Activated naive CD8-positive, alpha-beta T cell treated with anti-CD3 and anti-CD28 coated beads, Interleukin-2, amount 10 ng/mL, durations not matched to agents 7 days and 5 days (primary cell): ENCODE measurements at regions not wholly inside any gene's neighbourhood (a gene's known extent, or its start where the extent isn't known, plus 50 kb on each side); places are given as distances from the start of the nearest gene placed in this dataset.
A peak's percentile ranks its signal among the peaks of the same experiment; 100 is the strongest.
"Not testable (repeated sequence)": the region's sequence is repeated elsewhere in the genome, so short reads cannot be mapped to it uniquely, and the experiment has no call there.

Source experiments
- ATAC-seq: fragments of 150-1000 bp; cut with Tn5 transposase; one replicate; pipeline ENCODE4 v1.10.0; 2021; ENCODE audit warnings: low read depth, moderate library complexity
- POLR2A ChIA-PET: fragments of 350-600 bp; sonication (Branson Sonifier 250); formaldehyde crosslinking; loops from one replicate; lab custom pipeline; 2021; ENCODE audit warnings: antibody characterized with exemption; lab: Charles Lee
- DNase-seq: peaks from one replicate; pipeline ENCODE4 v3.0.0; 2021
- H3K27ac Mint-ChIP-seq: one replicate; pipeline ENCODE4 v1.8.0; 2022; ENCODE audit warnings: mild to moderate bottlenecking, mixed read lengths
- H3K27me3 Mint-ChIP-seq: one replicate; pipeline ENCODE4 v1.8.0; 2022; ENCODE audit warnings: mild to moderate bottlenecking, moderate library complexity, mixed read lengths
- H3K36me3 Mint-ChIP-seq: one replicate; pipeline ENCODE4 v1.8.0; 2021; ENCODE audit warnings: mild to moderate bottlenecking, mixed read lengths
- H3K4me1 Mint-ChIP-seq: one replicate; pipeline ENCODE4 v1.8.0; 2021; ENCODE audit warnings: mixed read lengths
- H3K4me3 Mint-ChIP-seq: one replicate; pipeline ENCODE4 v1.8.0; 2022; ENCODE audit warnings: mild to moderate bottlenecking, moderate library complexity, mixed read lengths
- H3K9me3 Mint-ChIP-seq: one replicate; pipeline ENCODE4 v1.8.0; 2021; ENCODE audit warnings: mixed read lengths

DNA sequence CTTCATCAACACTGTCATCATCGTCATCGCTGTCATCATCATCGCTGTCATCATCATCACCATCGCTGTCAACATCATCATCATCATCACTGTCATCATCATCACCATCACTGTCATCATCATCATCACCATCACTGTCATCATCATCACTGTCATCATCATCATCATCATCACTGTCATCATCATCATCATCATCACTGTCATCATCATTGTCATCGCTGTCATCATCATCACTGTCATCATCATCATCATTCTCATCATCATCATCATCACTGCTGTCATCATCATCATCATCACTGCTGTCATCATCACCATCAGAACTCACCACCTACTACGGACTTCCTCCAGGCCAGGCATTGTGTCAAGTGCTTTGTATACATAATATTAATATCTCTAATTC lies 160.6 kb downstream of the AIPL1 start:
- DNase-seq = no peak
- H3K27me3 Mint-ChIP-seq = peaks cover 2% of the 10 kb centered on the region
- H3K4me1 Mint-ChIP-seq = no peaks in the 10 kb centered on the region
- H3K36me3 Mint-ChIP-seq = no peaks in the 10 kb centered on the region
- H3K27ac Mint-ChIP-seq = no peak overlapping the region
- H3K4me3 Mint-ChIP-seq = no peak overlapping the region
- no peaks in the 10 kb centered on the region for H3K9me3 Mint-ChIP-seq
- POLR2A ChIA-PET = no interaction called here
- ATAC-seq = no peak

DNA sequence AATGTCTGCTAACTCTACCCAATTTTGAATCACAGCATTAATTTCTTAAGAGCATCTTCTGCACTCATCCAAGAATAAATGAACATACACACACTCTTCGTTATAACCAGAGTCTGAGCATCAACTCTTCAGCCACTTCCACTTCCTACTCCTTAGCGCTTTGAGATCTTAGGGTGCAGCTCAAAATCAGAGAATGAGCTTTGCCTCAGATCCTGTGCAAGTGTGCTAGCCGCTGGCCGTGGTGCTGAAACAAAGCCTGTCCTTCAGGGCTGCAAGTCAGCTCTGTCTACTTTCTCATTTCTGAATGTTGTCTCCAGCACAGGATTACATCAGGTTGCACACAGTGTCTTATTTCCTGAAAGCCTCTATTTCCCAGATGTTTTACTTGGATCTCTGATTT lies 165.4 kb downstream of the AIPL1 start:
- DNase-seq (peak; percentile 56), ATAC-seq (no peak)
- Mint-ChIP-seq H3K36me3 (no peaks in the 10 kb centered on the region), H3K27me3 (no peaks in the 10 kb centered on the region), H3K9me3 (peaks cover 2% of the 10 kb centered on the region), H3K4me3 (no peak overlapping the region), H3K4me1 (no peaks in the 10 kb centered on the region), H3K27ac (no peak overlapping the region)
- POLR2A ChIA-PET = no interaction called here

DNA sequence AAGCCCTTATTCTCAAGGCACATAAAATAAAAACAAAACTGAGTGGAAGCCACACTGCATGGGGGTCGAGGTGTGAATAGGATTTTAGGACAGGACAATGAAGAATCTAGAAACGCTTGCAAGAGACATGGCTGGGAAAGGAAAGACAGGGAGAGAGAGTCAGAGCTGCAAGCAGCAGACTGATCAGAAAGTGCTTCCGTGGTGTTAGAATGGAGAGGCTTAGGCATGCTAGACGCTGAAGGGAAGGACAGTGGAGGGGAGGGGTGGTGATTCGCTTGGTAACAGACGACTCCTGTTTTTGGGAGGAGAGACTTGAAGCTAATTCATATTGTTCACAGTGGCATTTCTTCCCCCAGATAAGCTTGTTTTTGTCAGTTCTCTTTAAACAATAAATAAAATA lies 173.5 kb downstream of the AIPL1 start:
- no peaks in the 10 kb centered on the region for H3K36me3 Mint-ChIP-seq
- no peak for DNase-seq
- H3K27ac Mint-ChIP-seq = no peak overlapping the region
- ATAC-seq = no peak
- H3K9me3 Mint-ChIP-seq = no peaks in the 10 kb centered on the region
- no peaks in the 10 kb centered on the region for H3K4me1 Mint-ChIP-seq
- POLR2A ChIA-PET = no interaction called here
- H3K27me3 Mint-ChIP-seq = peaks cover 1% of the 10 kb centered on the region
- no peak overlapping the region for H3K4me3 Mint-ChIP-seq

DNA sequence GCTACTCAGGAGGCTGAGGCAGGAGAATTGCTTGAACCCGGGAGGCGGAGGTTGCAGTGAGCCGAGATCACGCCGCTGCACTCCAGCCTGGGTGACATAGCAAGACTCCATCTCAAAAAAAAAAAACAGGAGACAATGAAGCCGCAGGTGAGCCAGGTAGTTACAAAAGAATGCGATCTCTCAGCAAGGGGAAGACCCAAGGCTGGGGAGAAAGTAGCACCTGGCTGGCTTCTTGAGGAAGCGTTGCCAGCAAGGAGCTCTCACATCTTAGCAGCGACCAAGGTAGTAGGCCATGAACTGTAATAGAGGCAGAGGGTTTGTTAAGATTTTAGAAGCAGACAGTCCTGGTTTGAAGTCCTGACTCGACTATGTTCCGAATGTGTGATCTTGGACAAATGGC lies 175.0 kb downstream of the AIPL1 start:
- H3K27me3 Mint-ChIP-seq = peaks cover 1% of the 10 kb centered on the region

DNA sequence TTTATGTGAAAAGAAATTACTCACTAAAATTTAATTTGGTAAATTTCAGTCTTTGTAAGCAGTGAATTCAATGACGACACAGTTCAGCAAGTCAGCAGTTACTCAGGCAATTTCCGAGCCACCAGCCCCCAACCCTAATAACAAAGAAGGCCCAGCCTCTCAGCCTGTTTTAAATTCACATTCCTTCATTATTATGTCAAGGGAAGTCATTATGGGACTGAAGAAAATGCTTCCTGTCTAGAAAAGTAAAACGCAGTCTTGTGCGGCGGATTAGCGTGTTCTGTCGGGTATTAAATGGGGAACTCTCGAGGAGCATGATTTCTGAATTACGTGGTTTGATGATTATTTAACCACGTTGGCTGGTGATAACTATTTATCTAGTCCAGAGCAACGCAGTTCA lies 177.6 kb downstream of the AIPL1 start:
- Mint-ChIP-seq H3K4me3 (no peak overlapping the region), H3K27me3 (peaks cover 7% of the 10 kb centered on the region), H3K27ac (no peak overlapping the region), H3K36me3 (no peaks in the 10 kb centered on the region), H3K4me1 (no peaks in the 10 kb centered on the region), H3K9me3 (no peaks in the 10 kb centered on the region)
- POLR2A ChIA-PET = no interaction called here
- DNase-seq = no peak
- no peak for ATAC-seq

More for the DNA sequence above, 175.0 kb downstream of the AIPL1 start:
- Mint-ChIP-seq H3K27ac (no peak overlapping the region), H3K36me3 (no peaks in the 10 kb centered on the region), H3K4me3 (no peak overlapping the region), H3K4me1 (no peaks in the 10 kb centered on the region), H3K9me3 (no peaks in the 10 kb centered on the region)
- ATAC-seq = no peak
- POLR2A ChIA-PET = interaction anchor here (0.7 kb wide), 1 partner anchor 330 kb away, joined by 3 read pairs; no protein-coding TSS in a partner anchor
- no peak for DNase-seq

DNA sequence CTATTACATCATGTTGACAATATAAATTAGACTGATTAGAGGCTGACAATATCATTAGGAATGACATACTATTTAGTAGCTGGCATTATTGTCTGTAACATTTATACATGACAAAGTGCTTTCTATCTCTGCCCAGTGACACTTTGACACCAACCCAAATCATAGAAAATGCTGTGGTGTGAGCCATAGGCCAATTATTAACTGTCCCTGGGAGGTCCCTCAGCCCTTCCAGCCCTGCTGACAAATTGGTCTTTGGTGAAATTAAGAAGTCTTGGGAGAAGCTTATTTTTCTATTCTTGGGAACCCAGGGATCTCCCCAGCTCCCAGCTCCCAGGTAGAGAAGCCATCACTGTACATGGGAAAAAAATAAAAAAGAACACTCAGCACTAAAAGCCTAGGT lies 179.6 kb downstream of the AIPL1 start:
- POLR2A ChIA-PET = no interaction called here
- H3K36me3 Mint-ChIP-seq = no peaks in the 10 kb centered on the region

DNA sequence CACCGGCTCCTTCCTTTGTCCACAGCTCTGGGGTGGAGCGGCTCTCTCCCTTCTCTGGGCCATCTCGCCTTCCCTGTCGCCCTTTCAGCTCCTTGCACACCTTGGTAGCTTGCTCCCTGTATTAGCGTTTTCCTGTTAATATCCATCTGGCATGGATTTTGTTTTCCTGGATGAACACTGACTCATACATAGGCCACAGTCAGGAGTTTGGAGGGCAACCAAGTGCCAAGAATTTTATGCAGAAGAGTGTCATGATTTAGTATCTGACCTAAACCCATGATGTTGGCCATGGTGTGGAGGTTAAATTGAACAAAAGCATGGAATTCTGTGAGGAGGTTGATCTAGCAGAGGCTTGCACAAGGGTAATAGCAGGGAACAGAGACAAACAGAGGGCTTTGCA lies 180.9 kb downstream of the AIPL1 start:
- no peak for DNase-seq
- no peak overlapping the region for H3K4me3 Mint-ChIP-seq
- no peaks in the 10 kb centered on the region for H3K9me3 Mint-ChIP-seq
- H3K27ac Mint-ChIP-seq = no peak overlapping the region
- H3K36me3 Mint-ChIP-seq = no peaks in the 10 kb centered on the region
- no peaks in the 10 kb centered on the region for H3K4me1 Mint-ChIP-seq
- peaks cover 5% of the 10 kb centered on the region for H3K27me3 Mint-ChIP-seq
- ATAC-seq = no peak
- POLR2A ChIA-PET = no interaction called here

More for the DNA sequence above, 179.6 kb downstream of the AIPL1 start:
- Mint-ChIP-seq H3K27ac (no peak overlapping the region), H3K9me3 (no peaks in the 10 kb centered on the region), H3K4me1 (no peaks in the 10 kb centered on the region), H3K27me3 (peaks cover 5% of the 10 kb centered on the region), H3K4me3 (no peak overlapping the region)
- DNase-seq = no peak
- no peak for ATAC-seq

DNA sequence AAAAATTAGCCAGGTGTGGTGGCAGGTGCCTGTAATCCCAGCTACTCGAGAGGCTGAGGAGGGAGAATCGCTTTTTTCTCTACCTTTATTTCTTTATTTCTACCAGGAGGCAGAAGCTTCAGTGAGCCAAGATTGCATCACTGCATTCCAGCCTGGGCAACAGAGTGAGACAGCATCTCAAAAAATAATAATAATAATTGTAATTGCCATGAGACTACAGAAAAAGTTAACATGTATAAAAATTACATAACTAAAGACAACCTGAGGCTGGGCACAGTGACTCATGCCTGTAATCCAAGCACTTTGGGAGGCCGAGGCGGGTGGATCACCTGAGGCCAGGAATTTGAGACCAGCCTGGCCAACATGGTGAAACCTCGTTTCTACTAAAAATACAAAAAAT lies 181.5 kb downstream of the WSCD1 start:
- H3K27me3 Mint-ChIP-seq, H3K27ac Mint-ChIP-seq, H3K9me3 Mint-ChIP-seq, ATAC-seq, H3K36me3 Mint-ChIP-seq, POLR2A ChIA-PET, DNase-seq, H3K4me1 Mint-ChIP-seq, H3K4me3 Mint-ChIP-seq: not testable (repeated sequence)

DNA sequence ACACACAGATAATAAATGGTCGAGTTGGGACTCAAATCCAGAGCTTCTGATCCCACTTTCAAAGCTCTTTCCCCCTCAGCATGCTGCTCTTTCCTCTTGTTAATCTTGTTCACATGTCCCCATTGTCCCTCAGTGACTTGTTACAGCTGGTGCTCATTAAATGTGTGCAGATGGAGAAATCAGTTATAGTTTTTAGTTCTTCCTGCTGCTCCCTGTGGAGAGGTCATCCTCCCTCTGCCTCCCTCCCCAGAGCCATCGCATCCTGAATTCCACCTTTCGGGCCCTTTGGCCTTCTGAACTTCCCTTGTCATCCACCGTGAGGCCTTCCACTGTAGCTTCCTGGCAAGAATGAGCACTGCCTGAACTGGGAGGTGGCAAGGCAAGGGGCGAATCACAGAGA lies 179.6 kb downstream of the WSCD1 start:
- H3K4me1 Mint-ChIP-seq = no peaks in the 10 kb centered on the region
- ATAC-seq (no peak), DNase-seq (no peak)
- no peak overlapping the region for H3K4me3 Mint-ChIP-seq
- H3K9me3 Mint-ChIP-seq = no peaks in the 10 kb centered on the region
- H3K27me3 Mint-ChIP-seq = peaks cover 7% of the 10 kb centered on the region
- POLR2A ChIA-PET = no interaction called here
- H3K36me3 Mint-ChIP-seq = no peaks in the 10 kb centered on the region
- H3K27ac Mint-ChIP-seq = no peak overlapping the region

DNA sequence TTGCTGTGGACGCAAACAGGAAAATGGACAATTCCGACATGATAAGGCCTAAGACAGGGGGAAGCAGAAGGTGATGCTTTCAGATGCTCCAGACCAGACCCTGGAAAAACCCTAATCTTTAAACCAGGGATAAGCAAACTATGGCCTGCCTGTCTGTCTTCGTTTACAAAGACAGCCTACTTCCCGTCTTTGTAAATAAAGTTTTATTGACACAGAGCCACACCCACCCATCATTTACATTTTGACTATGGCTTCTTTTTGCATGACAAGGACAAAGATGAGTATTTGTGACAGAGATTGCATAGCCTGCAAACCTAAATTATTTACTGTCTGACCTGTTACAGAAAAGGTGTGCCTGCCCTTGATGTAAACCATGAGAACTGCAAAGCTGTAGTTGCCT lies 177.9 kb downstream of the WSCD1 start:
- no peak for DNase-seq
- Mint-ChIP-seq H3K4me1 (no peaks in the 10 kb centered on the region), H3K27me3 (peaks cover 2% of the 10 kb centered on the region), H3K4me3 (no peak overlapping the region), H3K9me3 (no peaks in the 10 kb centered on the region), H3K36me3 (no peaks in the 10 kb centered on the region), H3K27ac (no peak overlapping the region)
- POLR2A ChIA-PET = no interaction called here
- no peak for ATAC-seq

DNA sequence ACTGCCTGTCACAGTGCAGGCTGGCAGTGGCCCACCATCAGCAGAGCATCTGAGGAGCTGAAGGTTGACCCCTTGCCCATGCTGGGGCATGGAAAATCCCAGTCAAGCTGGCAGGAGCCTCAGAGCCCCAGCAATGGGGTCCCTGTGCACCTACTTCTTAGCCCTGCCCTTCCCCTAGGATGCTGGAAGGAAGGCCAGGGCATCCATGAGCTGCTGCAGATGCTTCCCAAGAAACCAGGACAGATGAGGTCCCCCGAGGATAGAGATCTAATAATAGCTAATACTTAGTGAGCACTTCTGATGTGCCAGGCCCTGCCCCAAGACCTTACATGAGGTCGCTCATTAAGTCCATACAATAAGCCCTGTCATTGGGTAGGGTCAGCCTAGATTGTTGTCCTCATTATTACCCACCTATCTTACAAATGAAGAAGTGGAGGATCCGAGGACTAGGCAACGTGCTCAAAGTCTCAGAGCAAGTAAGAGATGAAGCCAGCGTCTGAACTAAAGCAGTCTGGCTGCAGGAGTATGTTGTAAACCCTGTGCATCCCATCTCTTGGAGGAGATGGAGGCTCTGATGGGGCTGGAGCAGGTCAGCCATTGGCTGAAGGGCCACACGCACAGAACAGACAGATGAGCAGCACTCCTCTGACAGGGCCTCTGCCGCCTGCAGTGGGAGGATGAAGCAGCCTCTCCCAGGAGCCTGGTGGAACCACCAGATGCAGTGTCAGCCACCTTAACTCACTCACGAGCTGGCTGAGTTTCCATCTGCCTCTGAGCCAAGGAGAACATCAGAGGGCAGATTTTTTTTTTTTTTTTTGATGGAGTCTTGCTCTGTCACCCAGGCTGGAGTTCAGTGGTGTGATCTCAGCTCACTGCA lies 175.4 kb downstream of the WSCD1 start:
- no peaks in the 10 kb centered on the region for H3K9me3 Mint-ChIP-seq
- H3K27me3 Mint-ChIP-seq = peaks cover 2% of the 10 kb centered on the region
- no peak overlapping the region for H3K27ac Mint-ChIP-seq
- POLR2A ChIA-PET = no interaction called here
- no peak for DNase-seq
- H3K4me3 Mint-ChIP-seq = no peak overlapping the region
- no peaks in the 10 kb centered on the region for H3K36me3 Mint-ChIP-seq
- ATAC-seq = no peak
- H3K4me1 Mint-ChIP-seq = no peaks in the 10 kb centered on the region

DNA sequence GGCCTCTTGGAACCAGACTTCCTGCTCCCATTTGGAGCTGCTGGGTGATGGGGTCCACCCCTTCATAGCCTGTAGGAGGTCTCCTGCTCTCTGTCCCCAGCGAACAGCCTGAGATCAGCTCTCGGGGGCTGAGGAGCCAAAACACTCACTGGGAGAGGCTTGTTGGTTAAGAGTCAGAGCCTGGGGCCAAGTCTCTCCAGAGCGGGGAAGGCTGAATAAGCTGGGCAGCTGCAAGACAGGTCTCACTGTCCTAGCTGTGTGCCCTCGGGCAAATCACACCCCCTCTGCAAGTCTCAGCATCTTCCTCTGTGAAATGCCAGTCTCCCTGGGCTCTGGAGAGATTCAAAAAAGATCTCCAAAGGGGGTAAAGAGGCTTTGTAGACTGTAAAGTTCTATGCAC lies 174.6 kb downstream of the WSCD1 start:
- no peaks in the 10 kb centered on the region for H3K36me3 Mint-ChIP-seq
- H3K4me1 Mint-ChIP-seq = no peaks in the 10 kb centered on the region
- peaks cover 7% of the 10 kb centered on the region for H3K27me3 Mint-ChIP-seq
- no peak for ATAC-seq
- DNase-seq = no peak
- no peak overlapping the region for H3K27ac Mint-ChIP-seq
- POLR2A ChIA-PET = no interaction called here
- no peaks in the 10 kb centered on the region for H3K9me3 Mint-ChIP-seq
- H3K4me3 Mint-ChIP-seq = no peak overlapping the region

DNA sequence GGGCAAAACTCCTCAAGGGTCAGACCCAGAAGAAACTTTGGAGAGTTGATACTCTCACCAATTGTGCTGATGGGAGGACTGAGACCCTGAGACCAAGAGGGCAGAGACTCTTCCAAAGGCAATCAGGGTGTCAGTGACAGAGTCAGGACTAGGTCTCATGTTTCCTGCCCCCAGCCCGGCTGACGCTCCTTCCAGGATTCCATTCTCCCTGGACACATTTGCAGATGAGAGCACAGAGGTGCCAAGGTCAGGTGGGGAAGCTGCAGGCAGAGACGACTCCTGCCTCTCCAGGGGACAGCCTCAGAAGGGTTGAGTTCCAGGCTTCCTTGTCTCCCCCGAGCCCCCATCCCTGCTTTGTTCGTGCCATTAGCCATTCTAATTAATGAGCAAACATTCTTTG lies 174.1 kb downstream of the WSCD1 start:
- no peak for DNase-seq
- Mint-ChIP-seq H3K27me3 (peaks cover 9% of the 10 kb centered on the region), H3K4me1 (peaks cover 2% of the 10 kb centered on the region), H3K9me3 (no peaks in the 10 kb centered on the region), H3K36me3 (no peaks in the 10 kb centered on the region), H3K27ac (no peak overlapping the region), H3K4me3 (no peak overlapping the region)
- no peak for ATAC-seq
- POLR2A ChIA-PET = no interaction called here

DNA sequence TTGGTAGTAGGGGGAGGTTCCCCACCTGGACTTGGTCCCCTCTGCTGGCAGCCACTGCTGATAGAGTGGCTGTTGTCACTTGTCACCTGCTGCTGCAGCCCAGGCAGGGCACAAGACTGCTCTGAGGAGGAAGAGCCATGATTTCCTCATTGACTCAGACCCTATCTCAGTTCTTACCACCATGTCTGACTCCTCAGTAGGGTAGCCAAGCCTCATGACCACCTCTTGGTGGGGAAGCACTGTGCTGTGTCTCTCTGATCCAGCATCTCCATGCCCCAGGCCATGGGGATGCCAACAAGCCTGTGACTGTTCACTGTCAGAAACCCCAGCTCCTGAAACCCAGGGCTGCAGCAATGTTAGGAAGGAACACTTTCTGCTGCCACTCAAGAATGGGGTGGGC lies 173.0 kb downstream of the WSCD1 start:
- no peak for ATAC-seq
- H3K36me3 Mint-ChIP-seq = no peaks in the 10 kb centered on the region
- H3K9me3 Mint-ChIP-seq = no peaks in the 10 kb centered on the region
- no peak overlapping the region for H3K27ac Mint-ChIP-seq
- peaks cover 2% of the 10 kb centered on the region for H3K4me1 Mint-ChIP-seq
- DNase-seq = no peak
- peaks cover 9% of the 10 kb centered on the region for H3K27me3 Mint-ChIP-seq
- POLR2A ChIA-PET = no interaction called here
- no peak overlapping the region for H3K4me3 Mint-ChIP-seq
